ENCODE measurements at regions not wholly inside any gene's neighbourhood (a gene's known extent, or its start where the extent isn't known, plus 50 kb on each side); places are given as distances from the start of the nearest gene placed in this dataset.

DNA sequence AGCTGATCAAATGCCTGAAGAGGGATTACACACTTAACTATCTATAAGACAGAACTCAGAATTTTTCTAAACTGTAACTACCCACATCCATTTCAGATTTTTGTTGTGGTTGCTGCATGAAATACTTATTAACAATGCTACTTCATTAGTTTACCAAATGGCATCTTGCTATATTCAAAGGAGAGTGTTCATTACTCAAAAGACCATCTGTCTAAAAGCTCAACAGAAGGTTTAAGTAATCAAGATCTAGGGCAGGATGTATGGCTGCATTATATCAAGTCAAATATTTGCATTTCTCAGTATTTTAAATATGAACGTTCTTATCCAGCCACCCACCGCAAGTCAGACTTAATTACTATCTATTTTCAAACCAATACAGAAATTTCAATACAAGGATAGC is 79.9 kb downstream of the SIPA1L2 start:
- Histone ChIP-seq H3K36me3 (no peaks in the 10 kb centered on the region), H3K9me3 (no peaks in the 10 kb centered on the region), H3K4me1 (ENCODE audit: control insufficient read depth in 1 of 2, insufficient read depth in 1 of 2, low read depth in 1 of 2, low read length in 1 of 2) (no peaks in the 10 kb centered on the region), H3K27me3 (no peaks in the 10 kb centered on the region), H3K27ac (no peak overlapping the region), H3K4me3 (ENCODE audit: low read depth in 1 of 2, low read length in 1 of 2) (no peak overlapping the region)
- TF ChIP-seq, protein P1, sequence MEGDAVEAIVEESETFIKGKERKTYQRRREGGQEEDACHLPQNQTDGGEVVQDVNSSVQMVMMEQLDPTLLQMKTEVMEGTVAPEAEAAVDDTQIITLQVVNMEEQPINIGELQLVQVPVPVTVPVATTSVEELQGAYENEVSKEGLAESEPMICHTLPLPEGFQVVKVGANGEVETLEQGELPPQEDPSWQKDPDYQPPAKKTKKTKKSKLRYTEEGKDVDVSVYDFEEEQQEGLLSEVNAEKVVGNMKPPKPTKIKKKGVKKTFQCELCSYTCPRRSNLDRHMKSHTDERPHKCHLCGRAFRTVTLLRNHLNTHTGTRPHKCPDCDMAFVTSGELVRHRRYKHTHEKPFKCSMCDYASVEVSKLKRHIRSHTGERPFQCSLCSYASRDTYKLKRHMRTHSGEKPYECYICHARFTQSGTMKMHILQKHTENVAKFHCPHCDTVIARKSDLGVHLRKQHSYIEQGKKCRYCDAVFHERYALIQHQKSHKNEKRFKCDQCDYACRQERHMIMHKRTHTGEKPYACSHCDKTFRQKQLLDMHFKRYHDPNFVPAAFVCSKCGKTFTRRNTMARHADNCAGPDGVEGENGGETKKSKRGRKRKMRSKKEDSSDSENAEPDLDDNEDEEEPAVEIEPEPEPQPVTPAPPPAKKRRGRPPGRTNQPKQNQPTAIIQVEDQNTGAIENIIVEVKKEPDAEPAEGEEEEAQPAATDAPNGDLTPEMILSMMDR (IDR thresholded peaks at IDR 0.05), result no peak

DNA sequence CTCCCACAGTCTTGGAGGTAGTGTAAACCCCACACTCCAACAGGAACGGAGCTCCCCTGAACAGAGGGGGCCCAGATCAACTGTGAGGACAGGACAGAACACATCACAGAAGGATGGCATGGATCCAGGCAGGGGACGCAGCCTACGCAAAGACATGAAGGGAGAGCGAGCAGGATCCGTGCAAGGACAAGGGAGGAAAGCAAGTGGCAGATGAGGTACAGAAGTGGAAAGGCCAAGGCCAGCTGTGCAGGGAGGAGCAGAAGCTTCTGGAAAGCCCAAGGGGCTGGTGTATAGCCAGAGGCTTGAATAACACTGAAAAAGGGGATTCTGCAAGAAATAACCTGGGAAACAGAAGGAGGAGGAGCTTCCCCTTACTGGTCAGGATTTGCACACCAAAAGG is 81.2 kb downstream of the SIPA1L2 start:
- Histone ChIP-seq H3K27ac (no peak overlapping the region), H3K36me3 (no peaks in the 10 kb centered on the region), H3K27me3 (no peaks in the 10 kb centered on the region), H3K4me1 (ENCODE audit: control insufficient read depth in 1 of 2, insufficient read depth in 1 of 2, low read depth in 1 of 2, low read length in 1 of 2) (no peaks in the 10 kb centered on the region), H3K4me3 (ENCODE audit: low read depth in 1 of 2, low read length in 1 of 2) (no peak overlapping the region), H3K9me3 (no peaks in the 10 kb centered on the region)
- TF ChIP-seq, protein P1 (IDR thresholded peaks at IDR 0.05), result no peak

DNA sequence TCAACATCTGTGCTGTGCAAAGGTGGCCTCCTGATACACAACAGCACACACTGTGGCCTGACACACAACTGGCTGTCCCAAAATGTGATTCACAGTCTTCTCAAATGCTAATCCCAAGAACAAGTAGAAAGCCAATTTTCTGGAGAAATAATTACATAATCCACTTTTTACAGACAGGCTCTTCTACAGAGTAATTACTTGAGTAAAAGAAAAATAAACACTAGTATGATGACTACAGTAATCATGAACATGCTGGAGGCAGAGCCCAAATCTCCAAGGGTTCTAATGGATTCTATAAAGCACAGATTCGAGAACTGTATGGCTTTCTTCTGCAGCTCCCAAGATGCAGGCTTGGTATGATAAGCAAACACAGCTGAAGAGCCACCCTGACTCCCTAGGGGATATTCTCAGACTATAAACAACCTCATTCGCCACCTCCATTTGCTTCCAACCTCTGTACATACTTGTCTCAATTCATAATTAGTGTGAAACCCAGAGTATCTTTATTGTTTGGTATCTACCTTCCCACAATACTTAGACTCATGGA is 81.9 kb downstream of the SIPA1L2 start:
- H3K36me3 ChIP-seq, result no peaks in the 10 kb centered on the region
- TF ChIP-seq, protein P1 (IDR thresholded peaks at IDR 0.05), result no peak
- H3K27ac ChIP-seq, result no peak overlapping the region
- no peak overlapping the region for H3K4me3 ChIP-seq (ENCODE audit: low read depth in 1 of 2, low read length in 1 of 2)
- no peaks in the 10 kb centered on the region for H3K4me1 ChIP-seq (ENCODE audit: control insufficient read depth in 1 of 2, insufficient read depth in 1 of 2, low read depth in 1 of 2, low read length in 1 of 2)
- H3K9me3 ChIP-seq, result no peaks in the 10 kb centered on the region
- no peaks in the 10 kb centered on the region for H3K27me3 ChIP-seq

DNA sequence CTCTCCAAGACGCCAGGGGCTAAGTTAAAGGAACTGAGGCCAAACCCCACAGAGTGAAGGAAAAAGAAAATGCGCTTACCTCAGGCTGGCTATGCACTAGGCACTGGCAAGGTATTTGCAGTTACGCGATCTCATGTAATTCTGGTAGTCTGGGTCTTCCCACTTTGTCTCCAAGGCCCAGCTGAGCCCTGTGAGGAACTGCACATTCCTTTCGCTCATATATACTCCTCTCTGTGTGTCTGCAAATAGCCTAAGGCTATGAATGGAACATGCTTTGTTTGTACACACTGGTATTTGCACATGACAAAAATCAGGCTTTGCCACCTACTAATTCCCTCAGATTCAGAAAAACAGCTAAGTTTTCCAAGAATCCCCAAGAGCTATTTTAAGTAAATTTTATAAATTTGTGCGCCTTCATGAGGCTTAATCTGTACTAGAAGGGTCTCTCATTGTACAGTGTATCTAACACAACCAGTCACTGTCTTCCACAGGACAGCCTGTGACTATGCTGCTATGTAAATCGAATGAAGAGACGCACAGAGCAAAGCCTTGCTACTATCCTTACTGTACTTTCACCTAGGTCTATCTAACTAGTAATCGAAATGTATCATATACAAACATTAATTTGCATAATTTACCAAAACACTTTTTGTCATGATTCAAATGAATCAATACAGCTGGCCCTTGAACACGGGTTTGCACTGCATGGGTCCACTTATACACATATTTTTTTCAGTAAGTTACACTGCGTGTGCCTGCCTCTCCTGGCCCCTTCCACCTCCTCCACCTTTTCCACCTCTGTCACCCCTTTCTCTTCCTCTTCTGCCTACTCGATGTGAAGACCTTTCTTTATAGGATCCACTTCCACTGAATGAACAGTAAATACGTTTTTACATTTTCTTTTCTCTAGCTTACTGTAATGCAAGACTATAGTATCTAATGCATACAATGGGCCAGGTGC is 87.0 kb downstream of the SIPA1L2 start:
- Histone ChIP-seq H3K4me3 (ENCODE audit: low read depth in 1 of 2, low read length in 1 of 2) (no peak overlapping the region), H3K4me1 (ENCODE audit: control insufficient read depth in 1 of 2, insufficient read depth in 1 of 2, low read depth in 1 of 2, low read length in 1 of 2) (no peaks in the 10 kb centered on the region), H3K9me3 (no peaks in the 10 kb centered on the region), H3K27me3 (no peaks in the 10 kb centered on the region), H3K27ac (no peak overlapping the region), H3K36me3 (no peaks in the 10 kb centered on the region)
- TF ChIP-seq, protein P1 (IDR thresholded peaks at IDR 0.05), result no peak

DNA sequence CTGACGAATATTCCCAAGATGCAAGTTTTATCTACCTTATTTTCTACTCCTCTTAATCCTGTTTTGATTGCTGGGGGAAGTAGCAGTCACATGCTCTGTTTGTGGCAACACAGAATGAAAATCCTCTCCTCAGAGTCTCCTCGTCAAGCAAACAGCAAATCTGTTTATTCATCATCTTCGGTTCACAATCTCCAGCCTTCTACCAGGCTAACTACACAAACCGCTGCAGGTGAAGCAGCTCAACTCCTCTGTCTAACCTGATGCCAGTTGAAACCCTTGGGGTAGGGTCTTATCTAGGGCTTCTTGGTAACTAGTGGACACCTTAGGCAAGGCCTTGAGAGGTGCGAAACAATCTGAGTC is 91.0 kb downstream of the SIPA1L2 start:
- TF ChIP-seq, protein P1 (IDR thresholded peaks at IDR 0.05), result no peak
- no peak overlapping the region for H3K27ac ChIP-seq
- H3K9me3 ChIP-seq, result no peaks in the 10 kb centered on the region

More for the DNA sequence above, 91.0 kb downstream of the SIPA1L2 start:
- no peaks in the 10 kb centered on the region for H3K4me1 ChIP-seq (ENCODE audit: control insufficient read depth in 1 of 2, insufficient read depth in 1 of 2, low read depth in 1 of 2, low read length in 1 of 2)
- no peaks in the 10 kb centered on the region for H3K27me3 ChIP-seq
- H3K36me3 ChIP-seq, result no peaks in the 10 kb centered on the region
- no peak overlapping the region for H3K4me3 ChIP-seq (ENCODE audit: low read depth in 1 of 2, low read length in 1 of 2)
